Fibroblast of lung (primary cell): ENCODE measurements at regions not wholly inside any gene's neighbourhood (a gene's known extent, or its start where the extent isn't known, plus 50 kb on each side); places are given as distances from the start of the nearest gene placed in this dataset.

ENCODE experiments used
- CTCF ChIP-seq, 2 donors: IDR thresholded peaks in 1 of 2; conservative IDR thresholded peaks in 1 of 2; 1 replicate in 1 of 2; 2 replicates in 1 of 2; pipeline ENCODE4 v1.5.1; 2011 to 2012; ENCODE audit warnings: low read length in 2 of 2, control low read depth in 1 of 2, inconsistent platforms in 1 of 2, low read depth in 1 of 2, mild to moderate bottlenecking in 1 of 2
- EZH2 ChIP-seq: IDR thresholded peaks from 2 replicates; pipeline ENCODE4 v1.5.1; 2012; ENCODE audit warnings: low read length, control low read depth, mild to moderate bottlenecking; ENCODE audit errors: missing control alignments

- no peak for TF ChIP-seq CTCF (conservative IDR thresholded peaks at IDR 0.05 in 1 of 2, IDR thresholded peaks at IDR 0.05 in 1 of 2; ENCODE audit: low read depth in 1 of 2, low read length in 2 of 2)
- no peak for TF ChIP-seq EZH2
Observed at GRCh38 chr4:161225327-161225726, 938.5 kb downstream of the FSTL5 start.
